SU-DHL-6 (cell line): ENCODE measurements at regions not wholly inside any gene's neighbourhood (a gene's known extent, or its start where the extent isn't known, plus 50 kb on each side); places are given as distances from the start of the nearest gene placed in this dataset.

ENCODE experiments used
- CTCF ChIP-seq: fragments of 200-600 bp; sonication (generic); IDR thresholded peaks from one replicate; pipeline ENCODE4 v1.5.1; 2017; ENCODE audit warnings: antibody characterized with exemption, mild to moderate bottlenecking, low read length, moderate library complexity; ENCODE audit not compliant: insufficient read depth, poor library complexity, severe bottlenecking
- EZH2phosphoT487 ChIP-seq: fragments of 200-600 bp; sonication (generic), shearing (Covaris generic); conservative IDR thresholded peaks from 2 replicates; pipeline ENCODE4 v1.6.1; 2018; ENCODE audit warnings: mild to moderate bottlenecking, antibody characterized with exemption, low read length, moderate library complexity, mixed read lengths

- no peak for TF ChIP-seq CTCF
- no peak for TF ChIP-seq EZH2phosphoT487
These were observed 1280.5 kb upstream of the CDH2 start for GRCh38 chr18:29457316-29457889.
